Fibroblast of lung (primary cell): ENCODE measurements at regions not wholly inside any gene's neighbourhood (a gene's known extent, or its start where the extent isn't known, plus 50 kb on each side); places are given as distances from the start of the nearest gene placed in this dataset.

Experiments
- CTCF ChIP-seq, 2 donors: IDR thresholded peaks in 1 of 2; conservative IDR thresholded peaks in 1 of 2; 1 replicate in 1 of 2; 2 replicates in 1 of 2; pipeline ENCODE4 v1.5.1; 2011 to 2012; ENCODE audit warnings: low read length in 2 of 2, control low read depth in 1 of 2, inconsistent platforms in 1 of 2, low read depth in 1 of 2, mild to moderate bottlenecking in 1 of 2
- EZH2 ChIP-seq: IDR thresholded peaks from 2 replicates; pipeline ENCODE4 v1.5.1; 2012; ENCODE audit warnings: low read length, control low read depth, mild to moderate bottlenecking; ENCODE audit errors: missing control alignments

GRCh38 chr10:123563581-123563855, 102.6 kb upstream of the GPR26 start:
- TF ChIP-seq CTCF (conservative IDR thresholded peaks at IDR 0.05 in 1 of 2, IDR thresholded peaks at IDR 0.05 in 1 of 2; ENCODE audit: low read depth in 1 of 2, low read length in 2 of 2) (no peak), EZH2 (no peak)
